GM21390 (cell line): ENCODE measurements at regions not wholly inside any gene's neighbourhood (a gene's known extent, or its start where the extent isn't known, plus 50 kb on each side); places are given as distances from the start of the nearest gene placed in this dataset.

Experiments
- ATAC-seq: cut with Tn5 transposase; IDR thresholded peaks from one replicate; pipeline ENCODE4 v1.9.1; 2021; ENCODE audit not compliant: unreplicated experiment

DNA sequence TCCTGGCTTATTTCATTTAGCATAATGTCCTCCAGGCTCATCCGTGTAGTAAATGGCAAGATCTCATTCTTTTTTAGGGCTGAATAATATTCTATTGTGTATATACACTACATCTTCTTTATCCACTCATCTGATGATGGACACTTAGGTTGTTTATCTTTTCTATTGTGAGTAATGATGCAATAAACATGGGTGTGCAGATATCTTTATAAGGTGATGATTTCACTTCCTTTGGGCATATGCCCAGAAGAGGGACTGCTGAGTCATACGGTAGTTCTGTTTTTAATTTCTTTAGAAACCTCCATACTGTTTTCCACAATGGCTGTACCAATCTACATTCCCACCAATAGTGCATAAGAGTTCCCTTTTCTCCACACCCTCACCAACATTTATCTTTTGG is 317.6 kb upstream of the CNKSR2 start:
- no peak for ATAC-seq

DNA sequence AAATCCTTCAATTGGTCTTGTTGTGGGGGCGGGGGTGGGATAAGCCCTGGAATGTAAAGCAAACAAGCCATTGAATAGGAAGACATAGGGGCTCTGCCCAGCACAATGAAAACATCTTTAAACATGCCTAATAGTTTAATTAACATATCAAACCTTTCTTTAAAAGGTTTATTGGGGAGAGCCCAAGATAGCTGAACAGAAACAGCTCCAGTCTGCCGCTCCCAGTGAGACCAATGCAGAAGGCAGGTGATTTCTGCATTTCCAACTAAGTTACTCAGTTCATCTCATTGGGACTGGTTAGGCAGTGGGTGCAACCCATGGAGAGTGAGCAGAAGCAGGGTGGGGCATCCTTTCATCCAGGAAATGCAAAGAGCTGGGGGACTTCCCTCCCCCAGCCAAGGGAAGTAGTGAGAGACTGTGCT is 327.2 kb upstream of the CNKSR2 start:
- no peak for ATAC-seq

- ATAC-seq = no peak
These were observed 359.9 kb upstream of the CNKSR2 start for GRCh38 chrX:21014326-21014725.

GRCh38 chrX:21004835-21005234 is 369.4 kb upstream of the CNKSR2 start:
- ATAC-seq = no peak

GRCh38 chrX:20995829-20996228 is 378.4 kb upstream of the CNKSR2 start:
- no peak for ATAC-seq

GRCh38 chrX:20989361-20989760 is 384.9 kb upstream of the CNKSR2 start:
- ATAC-seq = no peak

- no peak for ATAC-seq
These were observed 385.4 kb upstream of the CNKSR2 start for GRCh38 chrX:20988804-20989203.

DNA sequence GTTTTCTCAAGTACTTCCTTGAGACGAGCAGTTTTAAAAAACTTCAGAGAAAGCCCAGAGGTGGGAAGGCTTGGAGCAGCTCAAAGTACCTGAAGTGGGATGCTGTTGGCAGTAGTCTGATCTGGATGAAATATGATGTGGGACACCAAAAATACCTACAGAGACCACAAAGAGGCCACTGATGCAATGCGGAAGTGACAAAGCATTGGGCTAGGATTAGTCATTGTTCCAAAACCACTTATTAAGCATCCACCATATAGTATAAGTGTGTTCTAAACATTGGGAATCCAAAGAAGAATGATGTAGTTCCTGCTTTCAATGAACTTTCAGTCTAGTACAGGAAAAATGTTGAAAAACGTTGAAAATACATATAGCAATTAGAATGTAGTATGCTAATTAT is 386.1 kb upstream of the CNKSR2 start:
- ATAC-seq = no peak

GRCh38 chrX:20980426-20980825 is 393.8 kb upstream of the CNKSR2 start:
- ATAC-seq = no peak

GRCh38 chrX:20974326-20974725 is 399.9 kb upstream of the CNKSR2 start:
- ATAC-seq = no peak

- ATAC-seq = no peak
These were observed 401.2 kb upstream of the CNKSR2 start for GRCh38 chrX:20973038-20973437.

GRCh38 chrX:20971250-20971649 is 403.0 kb upstream of the CNKSR2 start:
- no peak for ATAC-seq

DNA sequence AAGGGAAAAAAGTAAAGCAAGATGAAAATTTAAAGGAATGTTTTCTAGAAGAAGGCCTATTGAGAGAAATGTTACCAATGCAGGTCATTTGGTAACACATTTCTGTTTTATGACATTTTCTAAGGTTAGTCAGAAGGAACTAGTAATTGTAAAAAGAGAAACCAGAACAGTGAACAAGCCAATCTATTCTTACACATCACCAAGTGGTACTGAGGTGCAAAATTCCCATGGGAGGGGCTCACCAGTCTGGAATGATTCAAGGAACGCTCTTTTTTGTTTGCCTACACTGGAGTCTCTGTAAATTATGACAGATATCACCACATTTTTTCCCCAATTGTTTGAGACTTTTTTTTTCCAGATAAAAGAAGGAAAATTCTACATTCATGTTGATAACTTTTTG is 404.7 kb upstream of the CNKSR2 start:
- no peak for ATAC-seq

- ATAC-seq = no peak
These were observed 405.2 kb upstream of the CNKSR2 start for GRCh38 chrX:20968996-20969395.

DNA sequence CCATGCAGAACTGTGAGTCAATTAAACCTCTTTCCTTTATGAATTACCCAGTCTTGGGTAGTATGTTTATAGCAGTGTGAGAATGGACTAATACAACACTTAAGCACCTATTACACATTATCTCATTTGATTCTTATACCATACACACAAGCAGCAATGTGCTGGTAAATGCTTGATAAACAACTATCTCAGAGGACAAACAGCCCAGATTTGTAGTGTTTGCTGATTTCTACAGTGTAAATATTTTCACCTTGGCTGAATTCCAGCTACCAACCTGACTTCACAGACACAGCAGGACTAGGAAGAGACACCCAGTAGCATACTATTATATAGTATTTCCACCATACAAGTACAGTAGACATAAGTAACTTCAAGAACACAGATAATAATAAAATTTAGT is 406.5 kb upstream of the CNKSR2 start:
- ATAC-seq = no peak

GRCh38 chrX:20965270-20966044 is 408.8 kb upstream of the CNKSR2 start:
- ATAC-seq = no peak

- no peak for ATAC-seq
These were observed 420.2 kb upstream of the CNKSR2 start for GRCh38 chrX:20954014-20954413.

GRCh38 chrX:20952180-20952579 is 422.0 kb upstream of the CNKSR2 start:
- ATAC-seq = no peak

GRCh38 chrX:20951016-20951810 is 423.0 kb upstream of the CNKSR2 start:
- ATAC-seq = no peak

DNA sequence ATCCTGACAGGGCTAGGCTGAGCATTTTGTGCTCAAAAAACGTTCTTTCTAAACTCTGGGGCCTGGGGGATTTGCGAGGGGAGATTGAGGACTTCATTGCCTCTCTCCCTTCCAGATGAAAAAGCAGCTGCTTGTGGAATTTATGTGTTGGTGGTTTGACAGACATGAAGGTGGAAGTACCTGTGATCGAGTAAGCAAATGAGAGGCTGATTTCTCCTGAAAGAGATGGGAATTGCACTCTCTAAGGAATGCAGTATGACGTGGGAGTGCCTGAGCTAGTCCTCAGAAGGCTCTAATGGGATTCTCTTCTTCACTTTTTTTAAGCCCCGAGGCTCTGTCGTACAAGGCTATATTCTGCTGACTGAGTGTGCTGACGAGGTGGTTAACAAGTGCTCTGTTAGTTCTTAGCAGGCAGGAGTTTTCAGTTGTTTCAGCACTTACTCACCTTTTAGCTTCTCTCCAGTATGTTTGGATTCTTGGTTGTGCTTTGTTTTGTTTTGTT is 426.8 kb upstream of the CNKSR2 start:
- no peak for ATAC-seq

- no peak for ATAC-seq
These were observed 460.5 kb upstream of the CNKSR2 start for GRCh38 chrX:20913760-20914159.

DNA sequence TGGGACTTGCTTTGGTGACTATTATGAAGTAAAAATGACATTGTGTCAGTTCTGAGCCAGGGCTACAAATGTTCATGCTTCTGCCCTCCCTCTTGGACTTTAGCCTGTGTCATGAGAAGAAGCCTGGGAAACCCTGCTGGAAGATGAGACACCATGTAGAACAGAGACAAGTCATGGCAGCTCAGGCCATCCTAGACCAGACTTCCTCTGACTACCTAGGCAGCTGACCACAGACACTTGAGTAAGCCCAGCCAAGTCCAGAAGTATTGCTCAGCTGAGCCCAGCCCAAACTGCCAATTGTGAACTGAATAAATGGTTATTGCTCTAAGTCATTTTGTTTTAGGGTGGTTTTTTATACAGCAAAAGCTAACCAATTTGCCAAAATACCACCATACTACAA is 467.6 kb upstream of the CNKSR2 start:
- no peak for ATAC-seq
